SH-SY5Y (cell line): ENCODE measurements at regions not wholly inside any gene's neighbourhood (a gene's known extent, or its start where the extent isn't known, plus 50 kb on each side); places are given as distances from the start of the nearest gene placed in this dataset.

Source experiments
- GATA2 ChIP-seq: IDR thresholded peaks from 2 replicates; pipeline ENCODE4 v1.6.1; 2011; ENCODE audit warnings: mild to moderate bottlenecking, low read depth, low read length
- GATA3 ChIP-seq: IDR thresholded peaks from 2 replicates; pipeline ENCODE4 v1.6.1; 2011; ENCODE audit warnings: low read depth, mild to moderate bottlenecking, low read length, moderate library complexity

DNA sequence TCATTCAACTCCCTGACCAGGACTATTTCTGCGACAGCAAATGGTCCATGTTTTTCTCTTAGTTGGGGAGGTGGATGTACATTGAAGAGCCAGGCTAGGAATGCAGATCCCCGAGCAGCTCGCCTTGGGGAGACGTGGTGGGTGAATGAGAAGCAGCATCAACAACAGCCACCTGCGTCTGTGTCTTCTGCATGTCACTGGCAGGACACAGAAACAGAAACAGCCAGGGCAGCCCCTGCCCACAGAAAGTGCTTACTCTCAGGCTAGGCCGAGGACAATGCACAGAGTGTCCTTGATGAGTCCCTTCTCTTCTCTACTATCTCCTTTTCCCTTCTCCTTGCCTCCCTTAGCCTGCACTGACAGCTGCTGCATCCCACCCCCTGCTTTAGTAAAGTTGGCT lies 541.9 kb upstream of the CADM1 start:
- TF ChIP-seq GATA2 (no peak), GATA3 (no peak)
